MCF 10A (cell line): ENCODE measurements at regions not wholly inside any gene's neighbourhood (a gene's known extent, or its start where the extent isn't known, plus 50 kb on each side); places are given as distances from the start of the nearest gene placed in this dataset.

Source experiments
- BruUV-seq: library from RNA; stranded (reverse); fragments of 400-500 nt; replicated peaks from 2 replicates; lab custom pipeline; 2021; lab: Mats Ljungman, UMichigan
- CTCF ChIA-PET: fragments of 300-600 bp; sonication (Branson Sonifier 250); formaldehyde crosslinking; extraction: SDS; loops from one replicate; lab custom pipeline; 2021; ENCODE audit warnings: antibody characterized with exemption, inconsistent platforms; lab: Yijun Ruan, JAX
- POLR2A ChIA-PET: fragments of 300-600, 350-650 bp; sonication (Branson Sonifier 250); formaldehyde crosslinking; extraction: SDS; loops from one replicate; lab custom pipeline; 2020; ENCODE audit warnings: antibody characterized with exemption, inconsistent platforms; lab: Yijun Ruan, JAX
- DNase-seq: peaks from one replicate; pipeline ENCODE4 v3.0.0-alpha.2; 2018; ENCODE audit not compliant: unreplicated experiment
- H3K27ac Mint-ChIP-seq: one replicate; pipeline ENCODE4 v1.8.0; 2022; ENCODE audit warnings: mild to moderate bottlenecking, low read depth, mixed read lengths; ENCODE audit not compliant: unreplicated experiment
- H3K27me3 Mint-ChIP-seq: one replicate; pipeline ENCODE4 v1.8.0; 2022; ENCODE audit warnings: mixed read lengths; ENCODE audit not compliant: insufficient read depth, unreplicated experiment
- H3K36me3 Mint-ChIP-seq: one replicate; pipeline ENCODE4 v1.8.0; 2022; ENCODE audit warnings: mild to moderate bottlenecking, moderate library complexity, mixed read lengths; ENCODE audit not compliant: insufficient read depth, unreplicated experiment
- H3K4me1 Mint-ChIP-seq: one replicate; pipeline ENCODE4 v1.8.0; 2022; ENCODE audit warnings: mixed read lengths; ENCODE audit not compliant: insufficient read depth, unreplicated experiment
- H3K4me3 Mint-ChIP-seq: one replicate; pipeline ENCODE4 v1.8.0; 2022; ENCODE audit warnings: mild to moderate bottlenecking, moderate library complexity, mixed read lengths; ENCODE audit not compliant: unreplicated experiment
- H3K9me3 Mint-ChIP-seq: one replicate; pipeline ENCODE4 v1.8.0; 2022; ENCODE audit warnings: mixed read lengths; ENCODE audit not compliant: unreplicated experiment
- CTCF ChIP-seq: fragments of 200-600 bp; IDR thresholded peaks from one replicate; pipeline ENCODE4 v1.8.0; 2022; ENCODE audit warnings: antibody characterized with exemption, mild to moderate bottlenecking; ENCODE audit not compliant: unreplicated experiment
- intact Hi-C: fragments of 100-400 bp; cut with micrococcal nuclease; formaldehyde crosslinking; loops from 2 replicates; pipeline ENCODE4 v1.14.1; 2022

- POLR2A ChIA-PET = no interaction called here
- peaks cover 77% of the 10 kb centered on the region for H3K27me3 Mint-ChIP-seq
- no peak for DNase-seq
These were observed 264.3 kb upstream of the POM121L12 start for GRCh38 chr7:52771177-52771576.

GRCh38 chr7:52764492-52765169, 270.8 kb upstream of the POM121L12 start:
- Mint-ChIP-seq H3K27ac (no peak overlapping the region), H3K36me3 (no peaks in the 10 kb centered on the region), H3K4me3 (no peak overlapping the region), H3K27me3 (peaks cover 37% of the 10 kb centered on the region), H3K4me1 (no peaks in the 10 kb centered on the region), H3K9me3 (peaks cover 4% of the 10 kb centered on the region)
- ChIA-PET CTCF (no interaction called here), POLR2A (interaction anchor here (0.7 kb wide), 1 partner anchor 32 kb away, joined by 3 read pairs; no protein-coding TSS in a partner anchor)
- peak; percentile 0 for DNase-seq
- TF ChIP-seq CTCF = no peak
- no TSS peak for BruUV-seq
- intact Hi-C loops = no loop called here

More at GRCh38 chr7:52771177-52771576, 264.3 kb upstream of the POM121L12 start:
- Mint-ChIP-seq H3K4me1 (no peaks in the 10 kb centered on the region), H3K9me3 (no peaks in the 10 kb centered on the region), H3K36me3 (no peaks in the 10 kb centered on the region), H3K27ac (no peak overlapping the region), H3K4me3 (no peak overlapping the region)
- no TSS peak for BruUV-seq
- TF ChIP-seq CTCF = no peak
- CTCF ChIA-PET = no interaction called here
- intact Hi-C loops = no loop called here

- Mint-ChIP-seq H3K4me3 (no peak overlapping the region), H3K9me3 (peaks cover 7% of the 10 kb centered on the region), H3K4me1 (no peaks in the 10 kb centered on the region), H3K36me3 (no peaks in the 10 kb centered on the region), H3K27ac (no peak overlapping the region), H3K27me3 (peaks cover 34% of the 10 kb centered on the region)
- no TSS peak for BruUV-seq
- ChIA-PET POLR2A (no interaction called here), CTCF (no interaction called here)
- no peak for TF ChIP-seq CTCF
- DNase-seq = no peak
- intact Hi-C loops = no loop called here
These were observed 277.1 kb upstream of the POM121L12 start for GRCh38 chr7:52758356-52758755.

GRCh38 chr7:52753855-52754254, 281.6 kb upstream of the POM121L12 start:
- TF ChIP-seq CTCF = no peak
- BruUV-seq = no TSS peak
- CTCF ChIA-PET = interaction anchor here (0.5 kb wide), 1 partner anchor 253 kb away, joined by 3 read pairs; no protein-coding TSS in a partner anchor
- no peaks in the 10 kb centered on the region for H3K36me3 Mint-ChIP-seq
- no peak overlapping the region for H3K27ac Mint-ChIP-seq
- H3K4me3 Mint-ChIP-seq = no peak overlapping the region
- POLR2A ChIA-PET = no interaction called here
- H3K27me3 Mint-ChIP-seq = peaks cover 10% of the 10 kb centered on the region
- no peaks in the 10 kb centered on the region for H3K9me3 Mint-ChIP-seq
- H3K4me1 Mint-ChIP-seq = no peaks in the 10 kb centered on the region
- intact Hi-C loops = no loop called here
- no peak for DNase-seq
